ENCODE measurements at regions not wholly inside any gene's neighbourhood (a gene's known extent, or its start where the extent isn't known, plus 50 kb on each side); places are given as distances from the start of the nearest gene placed in this dataset.

- Mint-ChIP-seq H3K4me1 (ENCODE audit: insufficient read depth, unreplicated experiment) (no peaks in the 10 kb centered on the region), H3K36me3 (ENCODE audit: insufficient read depth, unreplicated experiment) (no peaks in the 10 kb centered on the region), H3K4me3 (ENCODE audit: unreplicated experiment) (no peak overlapping the region), H3K27ac (ENCODE audit: low read depth, unreplicated experiment) (no peak overlapping the region), H3K9me3 (ENCODE audit: unreplicated experiment) (no peaks in the 10 kb centered on the region), H3K27me3 (ENCODE audit: insufficient read depth, unreplicated experiment) (no peaks in the 10 kb centered on the region)
- BruUV-seq (replicated peaks): no TSS peak
- intact Hi-C loops (cut with micrococcal nuclease): no loop called here
- no peak for TF ChIP-seq CTCF (IDR thresholded peaks at IDR 0.05; ENCODE audit: unreplicated experiment)
- CTCF ChIA-PET: no interaction called here
- POLR2A ChIA-PET: no interaction called here
- no peak for DNase-seq (ENCODE audit: unreplicated experiment)
Measured at GRCh38 chrX:925094-925493, 287.4 kb downstream of the CRLF2 start.

- no peaks in the 10 kb centered on the region for H3K36me3 Mint-ChIP-seq (ENCODE audit: insufficient read depth, unreplicated experiment)
- no peak overlapping the region for H3K27ac Mint-ChIP-seq (ENCODE audit: low read depth, unreplicated experiment)
- H3K9me3 Mint-ChIP-seq (ENCODE audit: unreplicated experiment): no peaks in the 10 kb centered on the region
- H3K27me3 Mint-ChIP-seq (ENCODE audit: insufficient read depth, unreplicated experiment): no peaks in the 10 kb centered on the region
- CTCF ChIA-PET: no interaction called here
- no peaks in the 10 kb centered on the region for H3K4me1 Mint-ChIP-seq (ENCODE audit: insufficient read depth, unreplicated experiment)
- intact Hi-C loops (cut with micrococcal nuclease): no loop called here
- POLR2A ChIA-PET: no interaction called here
- no peak for TF ChIP-seq CTCF (IDR thresholded peaks at IDR 0.05; ENCODE audit: unreplicated experiment)
- no TSS peak for BruUV-seq (replicated peaks)
- no peak for DNase-seq (ENCODE audit: unreplicated experiment)
- H3K4me3 Mint-ChIP-seq (ENCODE audit: unreplicated experiment): no peak overlapping the region
Measured at GRCh38 chrX:924017-924416, 288.4 kb downstream of the CRLF2 start.

GRCh38 chrX:920234-920799 is 289.7 kb downstream of the SHOX start:
- Mint-ChIP-seq H3K36me3 (ENCODE audit: insufficient read depth, unreplicated experiment) (no peaks in the 10 kb centered on the region), H3K9me3 (ENCODE audit: unreplicated experiment) (no peaks in the 10 kb centered on the region), H3K4me3 (ENCODE audit: unreplicated experiment) (no peak overlapping the region), H3K27ac (ENCODE audit: low read depth, unreplicated experiment) (no peak overlapping the region), H3K27me3 (ENCODE audit: insufficient read depth, unreplicated experiment) (no peaks in the 10 kb centered on the region), H3K4me1 (ENCODE audit: insufficient read depth, unreplicated experiment) (no peaks in the 10 kb centered on the region)
- no TSS peak for BruUV-seq (replicated peaks)
- ChIA-PET POLR2A (no interaction called here), CTCF (no interaction called here)
- TF ChIP-seq CTCF (IDR thresholded peaks at IDR 0.05; ENCODE audit: unreplicated experiment): no peak
- intact Hi-C loops (cut with micrococcal nuclease): no loop called here
- no peak for DNase-seq (ENCODE audit: unreplicated experiment)

GRCh38 chrX:916230-916599 is 285.6 kb downstream of the SHOX start:
- TF ChIP-seq CTCF (IDR thresholded peaks at IDR 0.05; ENCODE audit: unreplicated experiment): no peak
- no peak overlapping the region for H3K27ac Mint-ChIP-seq (ENCODE audit: low read depth, unreplicated experiment)
- no peaks in the 10 kb centered on the region for H3K4me1 Mint-ChIP-seq (ENCODE audit: insufficient read depth, unreplicated experiment)
- no peaks in the 10 kb centered on the region for H3K27me3 Mint-ChIP-seq (ENCODE audit: insufficient read depth, unreplicated experiment)
- H3K9me3 Mint-ChIP-seq (ENCODE audit: unreplicated experiment): peaks cover 17% of the 10 kb centered on the region
- POLR2A ChIA-PET: no interaction called here
- BruUV-seq (replicated peaks): no TSS peak
- intact Hi-C loops (cut with micrococcal nuclease): no loop called here
- DNase-seq (ENCODE audit: unreplicated experiment): no peak
- H3K4me3 Mint-ChIP-seq (ENCODE audit: unreplicated experiment): no peak overlapping the region
- H3K36me3 Mint-ChIP-seq (ENCODE audit: insufficient read depth, unreplicated experiment): no peaks in the 10 kb centered on the region
- CTCF ChIA-PET: no interaction called here
